ENCODE measurements at regions not wholly inside any gene's neighbourhood (a gene's known extent, or its start where the extent isn't known, plus 50 kb on each side); places are given as distances from the start of the nearest gene placed in this dataset.

GRCh38 chr9:12516031-12516430 is 177.2 kb upstream of the TYRP1 start:
- TF ChIP-seq, protein P1, sequence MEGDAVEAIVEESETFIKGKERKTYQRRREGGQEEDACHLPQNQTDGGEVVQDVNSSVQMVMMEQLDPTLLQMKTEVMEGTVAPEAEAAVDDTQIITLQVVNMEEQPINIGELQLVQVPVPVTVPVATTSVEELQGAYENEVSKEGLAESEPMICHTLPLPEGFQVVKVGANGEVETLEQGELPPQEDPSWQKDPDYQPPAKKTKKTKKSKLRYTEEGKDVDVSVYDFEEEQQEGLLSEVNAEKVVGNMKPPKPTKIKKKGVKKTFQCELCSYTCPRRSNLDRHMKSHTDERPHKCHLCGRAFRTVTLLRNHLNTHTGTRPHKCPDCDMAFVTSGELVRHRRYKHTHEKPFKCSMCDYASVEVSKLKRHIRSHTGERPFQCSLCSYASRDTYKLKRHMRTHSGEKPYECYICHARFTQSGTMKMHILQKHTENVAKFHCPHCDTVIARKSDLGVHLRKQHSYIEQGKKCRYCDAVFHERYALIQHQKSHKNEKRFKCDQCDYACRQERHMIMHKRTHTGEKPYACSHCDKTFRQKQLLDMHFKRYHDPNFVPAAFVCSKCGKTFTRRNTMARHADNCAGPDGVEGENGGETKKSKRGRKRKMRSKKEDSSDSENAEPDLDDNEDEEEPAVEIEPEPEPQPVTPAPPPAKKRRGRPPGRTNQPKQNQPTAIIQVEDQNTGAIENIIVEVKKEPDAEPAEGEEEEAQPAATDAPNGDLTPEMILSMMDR (IDR thresholded peaks at IDR 0.05), result no peak
- no peak for TF ChIP-seq ZFX (IDR thresholded peaks at IDR 0.05; ENCODE audit: borderline replicate concordance)

DNA sequence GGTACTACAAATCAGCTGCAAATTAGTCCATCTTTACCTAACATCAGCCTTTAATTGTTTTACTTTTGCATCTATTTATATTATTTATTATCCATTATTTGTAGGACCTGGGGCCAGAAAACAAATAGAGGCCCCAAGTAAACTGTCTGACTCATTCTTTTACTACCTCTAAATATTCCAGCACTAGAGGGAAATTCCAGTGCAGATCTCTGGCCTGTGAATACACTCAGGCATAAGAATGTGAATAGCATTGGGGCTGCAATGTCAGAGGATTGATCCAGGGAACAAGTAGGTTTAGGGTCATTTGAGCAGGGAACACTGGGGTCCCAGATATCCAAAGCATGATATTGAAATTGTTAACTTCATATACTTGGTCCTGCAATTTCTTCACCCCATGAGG is 176.6 kb upstream of the TYRP1 start:
- TF ChIP-seq, protein P1 (IDR thresholded peaks at IDR 0.05), result no peak
- TF ChIP-seq ZFX (IDR thresholded peaks at IDR 0.05; ENCODE audit: borderline replicate concordance), result no peak
- no peak overlapping the region for H3K27ac ChIP-seq

More at GRCh38 chr9:12516031-12516430, 177.2 kb upstream of the TYRP1 start:
- H3K27ac ChIP-seq, result no peak overlapping the region

DNA sequence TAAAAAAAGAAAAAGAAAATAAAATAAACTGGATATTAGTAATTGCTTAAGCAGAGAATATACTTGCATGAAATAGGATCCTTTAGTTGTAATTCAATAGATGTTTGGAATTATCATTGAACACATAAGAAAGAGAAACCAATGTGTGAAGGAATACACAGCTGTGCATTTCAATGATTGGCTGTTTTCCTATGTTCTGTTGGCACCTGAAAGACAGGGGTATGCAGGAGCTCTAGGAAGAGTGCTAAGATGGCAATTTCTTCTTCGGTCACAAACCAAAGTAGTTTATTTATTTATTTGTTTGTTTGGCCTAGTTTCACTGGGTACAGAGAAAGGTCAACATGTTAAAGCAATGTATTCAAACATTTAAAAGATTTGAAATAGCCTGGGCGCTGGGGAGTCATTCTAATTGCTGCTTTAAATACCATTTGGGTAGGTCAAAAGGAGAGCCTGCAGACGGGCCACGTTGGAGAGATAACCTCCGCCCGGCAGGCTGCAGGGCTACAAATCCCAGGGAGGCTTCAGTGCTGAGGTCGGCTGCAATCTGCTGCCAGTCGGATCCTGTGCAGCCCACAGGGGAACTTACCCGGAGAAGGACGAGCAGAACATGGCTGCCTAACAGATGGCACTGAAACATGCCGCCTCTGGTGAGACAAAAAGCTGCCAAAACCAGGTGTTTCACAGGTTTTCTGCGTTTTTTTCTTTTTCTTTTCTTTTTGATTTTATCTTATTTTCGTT is 154.2 kb upstream of the TYRP1 start:
- TF ChIP-seq ZFX (IDR thresholded peaks at IDR 0.05; ENCODE audit: borderline replicate concordance), result no peak
- TF ChIP-seq, protein P1 (IDR thresholded peaks at IDR 0.05), result no peak
- no peak overlapping the region for H3K27ac ChIP-seq

- TF ChIP-seq, protein P1 (IDR thresholded peaks at IDR 0.05), result no peak
- TF ChIP-seq ZFX (IDR thresholded peaks at IDR 0.05; ENCODE audit: borderline replicate concordance), result no peak
- no peak overlapping the region for H3K27ac ChIP-seq
Measured at GRCh38 chr9:12539580-12539975, 153.6 kb upstream of the TYRP1 start.

DNA sequence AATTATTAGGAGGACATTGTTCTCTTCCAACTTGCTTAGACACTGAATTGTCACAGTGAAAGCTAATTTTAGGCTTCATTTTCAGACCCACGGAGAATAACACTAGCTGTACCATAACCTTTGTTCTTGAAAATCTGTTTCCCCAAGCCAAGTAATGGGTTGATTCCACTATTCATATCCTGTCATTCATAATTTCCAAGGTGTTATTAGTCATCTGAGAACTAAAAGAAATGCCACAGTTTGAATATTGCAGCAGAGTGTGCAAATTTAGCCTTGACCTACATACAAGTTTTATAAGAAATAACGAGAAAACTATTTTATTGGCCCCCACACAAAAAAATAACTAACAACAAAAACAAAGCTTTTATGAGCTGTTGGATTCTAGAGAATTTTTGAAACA is 148.5 kb upstream of the TYRP1 start:
- H3K27ac ChIP-seq, result no peak overlapping the region
- TF ChIP-seq, protein P1 (IDR thresholded peaks at IDR 0.05), result no peak
- TF ChIP-seq ZFX (IDR thresholded peaks at IDR 0.05; ENCODE audit: borderline replicate concordance), result no peak

DNA sequence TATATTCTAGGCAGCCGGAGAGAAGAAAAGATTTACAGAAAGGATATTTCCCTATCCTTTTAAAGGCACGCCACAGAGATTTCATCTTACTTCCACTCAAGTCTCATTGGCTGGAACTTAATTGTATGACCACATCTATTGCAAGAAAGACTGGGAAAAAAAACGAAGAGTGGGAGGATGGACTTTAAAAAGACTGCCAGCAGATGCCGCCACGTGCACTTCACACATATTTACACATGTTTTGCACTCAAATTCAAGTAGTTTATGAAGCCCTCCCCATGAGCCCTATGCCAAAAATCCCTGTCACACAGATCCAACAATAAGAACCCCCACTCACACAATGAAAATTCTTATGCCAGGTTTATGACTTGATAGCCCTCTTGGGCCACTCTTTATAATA is 138.5 kb upstream of the TYRP1 start:
- no peak for TF ChIP-seq ZFX (IDR thresholded peaks at IDR 0.05; ENCODE audit: borderline replicate concordance)
- TF ChIP-seq, protein P1 (IDR thresholded peaks at IDR 0.05), result peak; percentile 64
- no peak overlapping the region for H3K27ac ChIP-seq

DNA sequence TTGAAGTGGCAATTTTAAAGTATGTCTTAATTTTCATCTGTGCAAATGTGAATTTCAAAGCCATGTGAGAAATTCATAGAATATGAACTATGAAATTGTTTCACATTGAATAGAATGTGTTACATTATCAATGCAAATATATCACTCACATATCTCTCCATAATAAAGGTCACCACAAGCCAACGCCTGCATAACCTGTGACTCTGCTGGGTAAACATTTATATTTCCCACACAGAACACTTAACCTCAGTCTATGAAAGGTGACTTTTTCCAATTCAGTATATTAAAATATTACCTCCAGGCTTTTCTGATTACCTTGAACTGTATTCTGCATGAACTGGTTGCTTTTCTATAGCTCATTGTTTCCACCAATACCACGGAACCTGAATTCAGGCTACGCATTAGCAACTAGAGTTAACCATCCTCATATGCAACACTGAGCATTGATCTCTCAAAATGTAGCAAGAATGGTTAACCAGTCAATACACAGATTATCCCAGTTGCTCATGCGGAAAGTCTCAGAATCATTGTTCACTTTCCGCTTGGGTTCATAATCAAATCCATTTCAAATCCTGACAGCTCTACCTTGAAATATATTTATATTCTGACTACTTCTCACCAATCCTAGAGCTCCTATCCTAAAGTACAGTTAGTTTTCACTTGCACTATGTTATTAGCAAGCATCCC is 126.6 kb upstream of the TYRP1 start:
- TF ChIP-seq, protein P1 (IDR thresholded peaks at IDR 0.05), result no peak

More for the DNA sequence above, 126.6 kb upstream of the TYRP1 start:
- H3K27ac ChIP-seq, result no peak overlapping the region

Measured in 22Rv1 (cell line).